Naive thymus-derived CD4-positive, alpha-beta T cell (primary cell): ENCODE measurements at regions not wholly inside any gene's neighbourhood (a gene's known extent, or its start where the extent isn't known, plus 50 kb on each side); places are given as distances from the start of the nearest gene placed in this dataset.

Experiments used
- ATAC-seq: fragments of 150-1000 bp; cut with Tn5 transposase; 2 replicates; pipeline ENCODE4 v1.10.0; 2021; ENCODE audit warnings: mild to moderate bottlenecking, moderate library complexity
- CTCF ChIA-PET: fragments of 350-600 bp; sonication (Branson Sonifier 250); formaldehyde crosslinking; loops from one replicate; lab custom pipeline; 2021; ENCODE audit warnings: antibody characterized with exemption; lab: Charles Lee
- POLR2A ChIA-PET: fragments of 350-600 bp; sonication (Branson Sonifier 250); formaldehyde crosslinking; loops from one replicate; lab custom pipeline; 2021; ENCODE audit warnings: antibody characterized with exemption, inconsistent platforms; lab: Charles Lee
- DNase-seq, 9 donors: peaks; one replicate each; pipeline versions ENCODE4 v3.0.0 to v3.0.0-alpha.2; 2020 to 2022; ENCODE audit warnings: mixed read lengths in 1 of 9
- H3K27ac ChIP-seq: one replicate; pipeline ENCODE4 v1.7.0; 2013; ENCODE audit warnings: mild to moderate bottlenecking, low read depth, low read length, moderate library complexity
- H3K27me3 ChIP-seq, 2 donors: one replicate each; pipeline ENCODE4 v1.7.0; 2013; ENCODE audit warnings: low read length in 2 of 2, mild to moderate bottlenecking in 2 of 2, moderate library complexity in 2 of 2; ENCODE audit not compliant: control insufficient read depth in 2 of 2, insufficient read depth in 2 of 2
- H3K36me3 ChIP-seq, 3 experiments: 1 replicate in 2 of 3; 2 replicates in 1 of 3; pipeline ENCODE4 v1.7.0; 2013; ENCODE audit warnings: low read length in 3 of 3, mild to moderate bottlenecking in 3 of 3, moderate library complexity in 1 of 3; ENCODE audit not compliant: insufficient read depth in 3 of 3, control insufficient read depth in 2 of 3
- H3K4me1 ChIP-seq, 2 donors: one replicate each; pipeline ENCODE4 v1.7.0; 2013; ENCODE audit warnings: low read length in 2 of 2, mild to moderate bottlenecking in 2 of 2, moderate library complexity in 1 of 2; ENCODE audit not compliant: control insufficient read depth in 2 of 2, insufficient read depth in 2 of 2
- H3K4me3 ChIP-seq: 2 replicates; pipeline ENCODE4 v1.7.0; 2013; ENCODE audit warnings: mild to moderate bottlenecking, low read length
- H3K9me3 ChIP-seq, 3 experiments: 1 replicate in 2 of 3; 2 replicates in 1 of 3; pipeline ENCODE4 v1.7.0; 2013; ENCODE audit warnings: low read length in 3 of 3; ENCODE audit not compliant: control insufficient read depth in 2 of 3
- H3K27ac Mint-ChIP-seq, 9 donors: one replicate each; pipeline ENCODE4 v1.8.0; 2020 to 2022; ENCODE audit warnings: mixed read lengths in 9 of 9, mild to moderate bottlenecking in 8 of 9, moderate library complexity in 5 of 9, inconsistent platforms in 2 of 9
- H3K27me3 Mint-ChIP-seq, 5 donors: one replicate each; pipeline ENCODE4 v1.8.0; 2021 to 2022; ENCODE audit warnings: mixed read lengths in 5 of 5, mild to moderate bottlenecking in 1 of 5
- H3K36me3 Mint-ChIP-seq, 5 donors: one replicate each; pipeline ENCODE4 v1.8.0; 2020 to 2022; ENCODE audit warnings: mixed read lengths in 5 of 5, mild to moderate bottlenecking in 3 of 5, inconsistent platforms in 1 of 5
- H3K4me1 Mint-ChIP-seq, 7 donors: one replicate each; pipeline ENCODE4 v1.8.0; 2020 to 2022; ENCODE audit warnings: mixed read lengths in 7 of 7, mild to moderate bottlenecking in 3 of 7, inconsistent platforms in 1 of 7
- H3K4me3 Mint-ChIP-seq, 10 donors: one replicate each; pipeline ENCODE4 v1.8.0; 2020 to 2022; ENCODE audit warnings: mild to moderate bottlenecking in 10 of 10, mixed read lengths in 10 of 10, moderate library complexity in 6 of 10, inconsistent platforms in 2 of 10
- H3K9me3 Mint-ChIP-seq, 11 donors: one replicate each; pipeline ENCODE4 v1.8.0; 2020 to 2022; ENCODE audit warnings: mixed read lengths in 11 of 11, mild to moderate bottlenecking in 4 of 11, inconsistent platforms in 1 of 11, moderate library complexity in 1 of 11
- intact Hi-C, 2 donors: fragments of 100-400 bp; cut with micrococcal nuclease; formaldehyde crosslinking; loops; one replicate each; pipeline ENCODE4 v1.15.1; 2023

DNA sequence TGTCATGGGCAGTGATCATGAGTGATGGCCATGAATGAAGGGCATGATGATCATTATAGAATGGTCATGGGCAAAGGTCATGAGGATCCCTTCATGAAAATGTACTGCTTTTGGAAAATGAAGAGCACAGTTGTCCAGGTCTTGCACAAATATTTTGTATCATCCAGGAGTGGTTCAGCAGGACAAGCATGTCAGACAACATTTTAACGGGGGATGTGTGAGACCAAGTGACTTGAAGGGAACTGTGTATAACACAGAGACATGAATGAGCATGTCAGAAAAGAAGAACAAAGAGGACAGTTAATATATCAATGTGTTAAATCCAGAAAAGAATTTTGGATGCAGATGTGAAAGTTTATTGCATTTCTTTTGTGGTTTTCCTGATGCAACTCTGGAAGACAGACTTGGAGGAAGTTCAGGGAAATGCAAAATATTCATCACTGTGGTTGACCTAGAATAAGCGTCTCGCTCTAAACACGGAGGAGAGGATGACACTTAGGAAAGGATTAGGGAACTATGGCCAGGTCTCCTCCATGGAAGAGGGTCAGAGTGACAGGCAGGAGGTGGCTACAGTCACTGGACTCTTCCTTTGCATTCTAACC, 116.1 kb upstream of the IRX4 start:
- DNase-seq (no peak), ATAC-seq (no peak)
- H3K36me3 Mint-ChIP-seq: peaks cover 0 to 9% (median 4%) of the 10 kb centered on the region in 5 donors
- ChIA-PET CTCF (no interaction called here), POLR2A (no interaction called here)
- Histone ChIP-seq H3K9me3 (peaks cover 0 to 5% (median 0%) of the 10 kb centered on the region in 3 experiments), H3K4me1 (no peaks in the 10 kb centered on the region), H3K36me3 (no peaks in the 10 kb centered on the region), H3K27me3 (no peaks in the 10 kb centered on the region), H3K4me3 (no peak overlapping the region), H3K27ac (no peak overlapping the region)
- H3K4me1 Mint-ChIP-seq: no peaks in the 10 kb centered on the region
- peaks cover 6 to 17% (median 11%) of the 10 kb centered on the region in 11 donors for H3K9me3 Mint-ChIP-seq
- H3K27ac Mint-ChIP-seq: no peak overlapping the region
- intact Hi-C loops: no loop called here
- H3K4me3 Mint-ChIP-seq: no peak overlapping the region
- peaks cover 0 to 84% (median 45%) of the 10 kb centered on the region in 5 donors for H3K27me3 Mint-ChIP-seq

DNA sequence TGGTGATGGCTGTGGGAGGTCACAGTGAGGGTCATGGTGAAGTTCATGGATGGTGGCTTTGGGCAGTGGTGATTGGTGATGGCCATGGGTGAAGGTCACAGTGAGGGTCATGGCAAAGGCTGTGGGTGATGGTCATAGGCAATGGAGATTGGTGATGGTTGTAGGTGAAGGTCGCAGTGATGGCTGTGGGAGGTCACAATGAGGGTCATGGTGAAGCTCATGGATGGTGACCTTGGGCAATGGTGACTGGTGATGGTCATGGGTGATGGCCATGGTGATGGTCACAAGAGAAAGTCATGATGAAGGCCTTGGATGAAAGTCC, 115.6 kb upstream of the IRX4 start:
- H3K9me3 ChIP-seq: peaks cover 0 to 5% (median 0%) of the 10 kb centered on the region in 3 experiments
- H3K4me3 Mint-ChIP-seq: no peak overlapping the region
- no peak overlapping the region for H3K27ac Mint-ChIP-seq
- peaks cover 0 to 83% (median 44%) of the 10 kb centered on the region in 5 donors for H3K27me3 Mint-ChIP-seq
- peaks cover 0 to 9% (median 4%) of the 10 kb centered on the region in 5 donors for H3K36me3 Mint-ChIP-seq
- ATAC-seq (no peak), DNase-seq (no peak)
- peaks cover 6 to 21% (median 15%) of the 10 kb centered on the region in 11 donors for H3K9me3 Mint-ChIP-seq
- H3K36me3 ChIP-seq: no peaks in the 10 kb centered on the region
- no peaks in the 10 kb centered on the region for H3K4me1 ChIP-seq
- H3K4me3 ChIP-seq: no peak overlapping the region
- no peak overlapping the region for H3K27ac ChIP-seq
- no peaks in the 10 kb centered on the region for H3K4me1 Mint-ChIP-seq
- POLR2A ChIA-PET: no interaction called here
- CTCF ChIA-PET: no interaction called here
- intact Hi-C loops: no loop called here
- H3K27me3 ChIP-seq: no peaks in the 10 kb centered on the region

DNA sequence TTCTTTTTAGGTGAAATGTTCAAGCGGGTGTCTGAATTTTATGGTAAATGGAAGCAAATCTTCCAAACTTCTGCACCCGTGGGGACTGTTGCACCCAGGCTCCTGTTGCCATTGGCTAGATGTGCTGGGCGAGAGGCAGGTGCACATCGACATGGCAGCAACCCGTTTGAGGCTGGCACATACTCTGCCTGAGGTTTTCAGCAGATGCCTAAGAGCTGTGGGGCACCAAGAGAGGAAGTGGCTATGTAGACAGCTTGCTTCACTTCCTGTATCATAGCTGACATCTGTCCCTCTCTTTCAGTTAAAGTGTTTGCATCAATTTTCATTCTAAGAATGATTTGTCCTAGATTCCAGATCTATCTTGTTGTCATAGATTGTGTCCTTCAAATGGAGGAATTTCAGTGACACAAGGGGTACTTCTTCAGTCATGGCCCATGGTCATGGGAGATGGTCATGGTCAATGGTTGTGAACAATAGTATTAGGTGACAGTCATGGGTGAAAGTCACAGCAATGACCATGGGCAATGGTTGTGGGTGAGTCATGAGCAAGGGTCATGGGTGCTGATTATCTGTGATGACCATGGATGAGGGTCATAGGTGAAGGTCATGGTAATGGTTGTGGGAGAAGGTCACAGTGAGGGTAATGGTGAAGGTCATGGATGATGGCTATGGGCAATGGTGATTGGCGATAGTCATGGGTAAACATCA, 115.1 kb upstream of the IRX4 start:
- H3K27me3 ChIP-seq: no peaks in the 10 kb centered on the region
- Mint-ChIP-seq H3K27ac (no peak overlapping the region), H3K27me3 (peaks cover 0 to 79% (median 44%) of the 10 kb centered on the region in 5 donors), H3K36me3 (peaks cover 0 to 9% (median 4%) of the 10 kb centered on the region in 5 donors), H3K4me1 (no peaks in the 10 kb centered on the region), H3K4me3 (no peak overlapping the region), H3K9me3 (peaks cover 9 to 25% (median 15%) of the 10 kb centered on the region in 11 donors)
- no peaks in the 10 kb centered on the region for H3K36me3 ChIP-seq
- no peak overlapping the region for H3K27ac ChIP-seq
- POLR2A ChIA-PET: no interaction called here
- peaks cover 0 to 5% (median 0%) of the 10 kb centered on the region in 3 experiments for H3K9me3 ChIP-seq
- CTCF ChIA-PET: no interaction called here
- ATAC-seq: no peak
- H3K4me3 ChIP-seq: no peak overlapping the region
- intact Hi-C loops: no loop called here
- DNase-seq: no peak
- H3K4me1 ChIP-seq: no peaks in the 10 kb centered on the region

DNA sequence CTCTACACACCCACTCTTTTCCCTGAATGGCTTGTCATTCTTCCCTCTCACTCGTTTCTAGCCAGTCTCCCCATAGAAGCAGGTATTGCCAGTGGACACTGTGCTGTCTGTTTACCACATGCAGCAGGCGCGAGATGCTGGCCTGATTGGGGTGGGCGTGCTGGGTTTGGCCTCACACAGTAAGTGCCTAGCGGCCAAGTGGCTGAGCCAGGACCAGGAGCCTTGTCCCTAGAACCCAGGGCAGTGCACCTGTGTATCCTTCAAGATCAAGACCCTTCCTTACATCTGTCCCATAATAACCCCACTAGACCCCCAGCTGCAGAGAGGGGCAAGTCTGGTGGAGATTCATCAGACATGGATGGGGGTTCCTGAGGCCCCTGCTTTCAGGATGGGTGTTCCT, 112.8 kb upstream of the IRX4 start:
- ATAC-seq (no peak), DNase-seq (no peak)
- Histone ChIP-seq H3K4me3 (no peak overlapping the region), H3K36me3 (no peaks in the 10 kb centered on the region), H3K27me3 (no peaks in the 10 kb centered on the region), H3K27ac (no peak overlapping the region), H3K4me1 (no peaks in the 10 kb centered on the region), H3K9me3 (peaks cover 0 to 5% (median 0%) of the 10 kb centered on the region in 3 experiments)
- peaks cover 0 to 68% (median 42%) of the 10 kb centered on the region in 5 donors for H3K27me3 Mint-ChIP-seq
- no peak overlapping the region for H3K4me3 Mint-ChIP-seq
- POLR2A ChIA-PET: no interaction called here
- no peaks in the 10 kb centered on the region for H3K4me1 Mint-ChIP-seq
- H3K27ac Mint-ChIP-seq: no peak overlapping the region
- CTCF ChIA-PET: no interaction called here
- peaks cover 0 to 9% (median 4%) of the 10 kb centered on the region in 5 donors for H3K36me3 Mint-ChIP-seq
- intact Hi-C loops: no loop called here
- peaks cover 10 to 34% (median 21%) of the 10 kb centered on the region in 11 donors for H3K9me3 Mint-ChIP-seq

DNA sequence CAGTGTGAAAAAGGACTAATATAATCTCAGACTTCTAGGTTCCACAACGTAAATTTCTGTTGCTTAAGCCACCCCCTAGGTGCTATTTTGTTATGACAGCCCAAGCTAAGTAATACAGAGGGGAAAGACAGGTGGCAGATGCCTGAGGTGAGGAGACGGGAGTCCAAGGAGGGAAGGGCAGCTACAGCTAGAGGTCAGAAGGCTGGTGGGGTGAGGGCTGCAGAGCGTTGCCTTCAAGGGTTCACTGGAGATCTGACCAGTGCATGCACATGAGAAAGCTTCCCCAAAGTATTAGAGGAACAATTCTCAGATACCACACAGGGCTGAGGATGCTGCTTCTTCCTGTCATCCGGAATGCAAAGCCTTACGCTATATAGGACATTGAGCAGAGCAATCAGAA, 104.7 kb upstream of the IRX4 start:
- peaks cover 2 to 34% (median 12%) of the 10 kb centered on the region in 11 donors for H3K9me3 Mint-ChIP-seq
- DNase-seq (no peak), ATAC-seq (no peak)
- no peaks in the 10 kb centered on the region for H3K4me1 Mint-ChIP-seq
- Histone ChIP-seq H3K9me3 (no peaks in the 10 kb centered on the region), H3K36me3 (no peaks in the 10 kb centered on the region), H3K4me3 (no peak overlapping the region), H3K4me1 (no peaks in the 10 kb centered on the region), H3K27me3 (peaks cover 0 to 3% of the 10 kb centered on the region in 2 donors), H3K27ac (no peak overlapping the region)
- ChIA-PET POLR2A (no interaction called here), CTCF (no interaction called here)
- peaks cover 13 to 65% (median 47%) of the 10 kb centered on the region in 5 donors for H3K27me3 Mint-ChIP-seq
- intact Hi-C loops: no loop called here
- H3K27ac Mint-ChIP-seq: no peak overlapping the region
- H3K4me3 Mint-ChIP-seq: no peak overlapping the region
- peaks cover 0 to 5% (median 0%) of the 10 kb centered on the region in 5 donors for H3K36me3 Mint-ChIP-seq

DNA sequence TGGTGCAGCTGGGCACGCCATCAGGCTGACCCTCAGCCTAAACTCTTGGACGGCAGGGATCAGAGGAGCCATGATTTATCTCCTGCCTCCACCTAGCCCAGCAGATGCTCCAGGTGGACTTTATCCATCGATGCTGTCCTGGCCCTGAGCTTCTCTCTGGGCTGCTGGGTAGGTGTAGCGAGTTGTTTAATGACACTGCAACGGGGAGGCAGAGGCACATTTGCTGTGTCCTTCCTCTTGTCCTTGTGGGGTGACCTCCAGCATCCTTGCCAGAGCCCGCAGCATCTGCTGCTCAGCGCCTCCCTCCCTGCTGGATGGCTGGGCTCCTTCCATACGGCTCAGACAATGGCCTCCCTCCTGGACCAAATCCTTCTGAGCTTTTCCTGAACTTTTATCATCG, 103.1 kb upstream of the IRX4 start:
- ATAC-seq (no peak), DNase-seq (no peak)
- Mint-ChIP-seq H3K4me1 (no peaks in the 10 kb centered on the region), H3K27ac (no peak overlapping the region), H3K4me3 (no peak overlapping the region), H3K36me3 (peaks cover 0 to 4% (median 0%) of the 10 kb centered on the region in 5 donors), H3K27me3 (peaks cover 13 to 56% (median 44%) of the 10 kb centered on the region in 5 donors), H3K9me3 (peaks cover 2 to 27% (median 12%) of the 10 kb centered on the region in 11 donors)
- CTCF ChIA-PET: no interaction called here
- intact Hi-C loops: no loop called here
- Histone ChIP-seq H3K4me3 (no peak overlapping the region), H3K36me3 (no peaks in the 10 kb centered on the region), H3K27me3 (peaks cover 0 to 3% of the 10 kb centered on the region in 2 donors), H3K9me3 (no peaks in the 10 kb centered on the region), H3K27ac (no peak overlapping the region), H3K4me1 (no peaks in the 10 kb centered on the region)
- POLR2A ChIA-PET: no interaction called here
